ENCODE measurements at regions not wholly inside any gene's neighbourhood (a gene's known extent, or its start where the extent isn't known, plus 50 kb on each side); places are given as distances from the start of the nearest gene placed in this dataset.
A peak's percentile ranks its signal among the peaks of the same experiment; 100 is the strongest.

DNA sequence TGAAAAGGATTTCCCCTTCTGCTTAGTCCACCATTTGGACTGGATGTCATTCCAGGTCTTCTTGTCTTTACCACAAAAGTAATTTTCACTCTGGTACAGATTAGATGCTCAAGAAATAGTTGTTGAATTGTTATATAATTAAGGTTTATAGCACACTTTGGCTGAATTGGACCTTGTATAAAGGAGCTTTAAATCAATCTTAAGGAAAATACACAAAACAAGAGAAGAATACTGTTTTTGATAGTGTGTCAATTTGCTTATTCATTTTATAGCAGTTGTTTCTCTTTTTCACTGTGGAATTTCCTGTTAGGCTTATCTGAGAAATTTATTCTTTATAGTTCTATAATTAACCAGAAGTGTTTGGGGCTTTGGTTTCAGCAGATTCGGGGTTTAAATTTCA, 62.7 kb upstream of the TDRD3 start:
- TF ChIP-seq, protein P1, sequence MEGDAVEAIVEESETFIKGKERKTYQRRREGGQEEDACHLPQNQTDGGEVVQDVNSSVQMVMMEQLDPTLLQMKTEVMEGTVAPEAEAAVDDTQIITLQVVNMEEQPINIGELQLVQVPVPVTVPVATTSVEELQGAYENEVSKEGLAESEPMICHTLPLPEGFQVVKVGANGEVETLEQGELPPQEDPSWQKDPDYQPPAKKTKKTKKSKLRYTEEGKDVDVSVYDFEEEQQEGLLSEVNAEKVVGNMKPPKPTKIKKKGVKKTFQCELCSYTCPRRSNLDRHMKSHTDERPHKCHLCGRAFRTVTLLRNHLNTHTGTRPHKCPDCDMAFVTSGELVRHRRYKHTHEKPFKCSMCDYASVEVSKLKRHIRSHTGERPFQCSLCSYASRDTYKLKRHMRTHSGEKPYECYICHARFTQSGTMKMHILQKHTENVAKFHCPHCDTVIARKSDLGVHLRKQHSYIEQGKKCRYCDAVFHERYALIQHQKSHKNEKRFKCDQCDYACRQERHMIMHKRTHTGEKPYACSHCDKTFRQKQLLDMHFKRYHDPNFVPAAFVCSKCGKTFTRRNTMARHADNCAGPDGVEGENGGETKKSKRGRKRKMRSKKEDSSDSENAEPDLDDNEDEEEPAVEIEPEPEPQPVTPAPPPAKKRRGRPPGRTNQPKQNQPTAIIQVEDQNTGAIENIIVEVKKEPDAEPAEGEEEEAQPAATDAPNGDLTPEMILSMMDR (conservative IDR thresholded peaks at IDR 0.05; ENCODE audit: low read length), result no peak
- no peak for DNase-seq (ENCODE audit: low read depth)
- no peak overlapping the region for H3K4me3 ChIP-seq (ENCODE audit: low read length)

DNA sequence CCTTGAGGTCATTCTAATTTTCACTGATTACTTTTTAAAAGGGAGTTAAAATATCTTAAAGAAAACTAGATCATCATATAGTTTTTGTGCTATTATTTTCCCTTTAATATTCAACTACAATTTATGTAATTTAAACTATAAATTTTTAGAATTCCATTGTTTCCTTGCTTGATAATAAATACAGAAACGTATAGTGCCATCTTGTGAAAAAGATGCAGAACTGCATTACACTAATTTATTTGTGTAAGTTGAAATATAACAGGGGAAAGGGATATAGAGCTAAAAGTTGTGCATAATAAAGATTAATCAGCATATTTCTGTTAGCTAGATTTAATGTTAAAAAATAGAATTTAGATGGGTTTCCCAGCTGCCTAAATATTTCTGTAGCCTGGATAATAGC, 61.5 kb upstream of the TDRD3 start:
- TF ChIP-seq, protein P1 (conservative IDR thresholded peaks at IDR 0.05; ENCODE audit: low read length), result peak; percentile 70
- peak; percentile 28 for DNase-seq (ENCODE audit: low read depth)
- no peak overlapping the region for H3K4me3 ChIP-seq (ENCODE audit: low read length)

DNA sequence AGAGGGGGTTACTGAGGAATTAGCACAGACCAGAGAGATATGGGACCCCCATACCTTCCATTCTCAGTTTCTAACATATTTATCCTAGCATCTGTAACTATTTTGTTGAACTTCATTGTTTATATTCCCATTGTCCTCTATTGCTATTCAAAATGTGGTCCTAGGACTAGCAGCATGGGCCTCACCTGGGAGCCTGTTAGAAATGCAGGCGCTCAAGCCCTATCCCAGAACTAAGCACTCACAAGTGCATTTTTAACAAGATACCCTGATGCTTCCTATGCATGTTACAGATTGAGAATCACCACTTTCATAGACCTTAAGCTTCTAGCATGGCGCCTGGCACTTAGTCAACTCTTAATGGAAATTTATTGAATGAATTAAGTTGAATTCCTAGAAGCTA, 58.3 kb upstream of the TDRD3 start:
- H3K4me3 ChIP-seq (ENCODE audit: low read length), result no peak overlapping the region
- DNase-seq (ENCODE audit: low read depth), result no peak
- TF ChIP-seq, protein P1 (conservative IDR thresholded peaks at IDR 0.05; ENCODE audit: low read length), result no peak

DNA sequence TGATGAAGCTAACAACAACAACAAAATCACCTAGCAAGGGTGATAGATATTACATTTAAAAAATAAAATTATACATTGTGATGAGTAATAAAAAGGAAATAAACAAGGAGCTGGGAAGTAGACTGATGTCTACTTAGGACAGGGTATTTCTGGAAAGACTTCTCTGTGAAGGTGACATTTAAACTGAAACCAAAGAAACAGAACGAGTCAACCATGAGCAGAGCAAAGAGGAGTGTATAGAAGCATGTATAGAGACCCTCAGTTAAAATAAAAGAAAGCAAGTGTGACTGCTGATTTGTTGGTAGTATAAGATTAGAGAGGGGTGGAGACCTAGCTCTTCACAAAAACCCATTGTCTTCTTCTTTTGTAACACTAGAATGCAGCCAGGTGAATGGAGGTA, 53.0 kb upstream of the TDRD3 start:
- DNase-seq (ENCODE audit: low read depth), result no peak
- TF ChIP-seq, protein P1 (conservative IDR thresholded peaks at IDR 0.05; ENCODE audit: low read length), result no peak

DNA sequence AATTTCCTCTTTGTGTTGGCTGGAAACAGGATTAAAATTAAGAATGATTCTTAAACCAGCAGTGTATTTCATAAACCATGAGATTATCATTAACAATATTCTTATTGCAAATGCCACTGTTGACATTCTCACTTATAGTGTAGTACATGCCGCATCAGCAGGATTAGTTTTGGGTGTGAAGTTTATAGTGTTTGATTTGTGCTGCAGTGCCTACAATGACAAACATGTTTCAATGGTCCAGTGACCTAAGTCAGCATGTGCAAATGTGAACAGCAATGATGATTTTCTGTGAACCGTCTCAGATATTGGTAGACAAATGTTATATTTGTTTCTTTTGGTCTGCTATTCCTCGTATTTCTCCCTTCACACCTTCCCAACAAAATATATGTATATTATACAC, 49.8 kb upstream of the TDRD3 start:
- H3K4me3 ChIP-seq (ENCODE audit: low read length), result no peak overlapping the region
- TF ChIP-seq, protein P1 (conservative IDR thresholded peaks at IDR 0.05; ENCODE audit: low read length), result no peak
- DNase-seq (ENCODE audit: low read depth), result no peak

More for the DNA sequence above, 53.0 kb upstream of the TDRD3 start:
- H3K4me3 ChIP-seq (ENCODE audit: low read length), result no peak overlapping the region

All from AG10803 (cell line).